H1 (cell line): ENCODE measurements at regions not wholly inside any gene's neighbourhood (a gene's known extent, or its start where the extent isn't known, plus 50 kb on each side); places are given as distances from the start of the nearest gene placed in this dataset.

Source experiments
- TF ChIP-seq, protein P1 (sequence below), 3 experiments: IDR thresholded peaks; 1 replicate in 2 of 3; 2 replicates in 1 of 3; pipeline versions ENCODE4 v1.5.1 to v1.6.1; 2011; ENCODE audit warnings: low read length in 3 of 3, mild to moderate bottlenecking in 3 of 3, inconsistent platforms in 2 of 3, low read depth in 1 of 3, moderate library complexity in 1 of 3; ENCODE audit not compliant: insufficient read depth in 1 of 3; ENCODE audit errors: control extremely low read depth in 1 of 3

- TF ChIP-seq, protein P1, sequence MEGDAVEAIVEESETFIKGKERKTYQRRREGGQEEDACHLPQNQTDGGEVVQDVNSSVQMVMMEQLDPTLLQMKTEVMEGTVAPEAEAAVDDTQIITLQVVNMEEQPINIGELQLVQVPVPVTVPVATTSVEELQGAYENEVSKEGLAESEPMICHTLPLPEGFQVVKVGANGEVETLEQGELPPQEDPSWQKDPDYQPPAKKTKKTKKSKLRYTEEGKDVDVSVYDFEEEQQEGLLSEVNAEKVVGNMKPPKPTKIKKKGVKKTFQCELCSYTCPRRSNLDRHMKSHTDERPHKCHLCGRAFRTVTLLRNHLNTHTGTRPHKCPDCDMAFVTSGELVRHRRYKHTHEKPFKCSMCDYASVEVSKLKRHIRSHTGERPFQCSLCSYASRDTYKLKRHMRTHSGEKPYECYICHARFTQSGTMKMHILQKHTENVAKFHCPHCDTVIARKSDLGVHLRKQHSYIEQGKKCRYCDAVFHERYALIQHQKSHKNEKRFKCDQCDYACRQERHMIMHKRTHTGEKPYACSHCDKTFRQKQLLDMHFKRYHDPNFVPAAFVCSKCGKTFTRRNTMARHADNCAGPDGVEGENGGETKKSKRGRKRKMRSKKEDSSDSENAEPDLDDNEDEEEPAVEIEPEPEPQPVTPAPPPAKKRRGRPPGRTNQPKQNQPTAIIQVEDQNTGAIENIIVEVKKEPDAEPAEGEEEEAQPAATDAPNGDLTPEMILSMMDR (IDR thresholded peaks at IDR 0.05; ENCODE audit: control extremely low read depth in 1 of 3, insufficient read depth in 1 of 3, low read depth in 1 of 3, low read length in 3 of 3): no peak
Measured at GRCh38 chr13:70223911-70224310, 115.7 kb upstream of the KLHL1 start (continued).
